ENCODE measurements at regions not wholly inside any gene's neighbourhood (a gene's known extent, or its start where the extent isn't known, plus 50 kb on each side); places are given as distances from the start of the nearest gene placed in this dataset.
"Not testable (repeated sequence)": the region's sequence is repeated elsewhere in the genome, so short reads cannot be mapped to it uniquely, and the experiment has no call there.

- ATAC-seq (no peak), DNase-seq (no peak)
- intact Hi-C loops (cut with DNase I) = no loop called here
Observed at GRCh38 chr13:76289558-76289957, 596.6 kb downstream of the KCTD12 start.

GRCh38 chr13:76286178-76286577, 600.0 kb downstream of the KCTD12 start:
- H3K9me3 ChIP-seq = peaks cover 0 to 15% (median 0%) of the 10 kb centered on the region in 11 donors
- intact Hi-C loops (cut with DNase I) = no loop called here
- DNase-seq = no peak
- 51 to 71% methylated on average over 4 of the region's 4 CpGs for WGBS, 2 donors
- H3K4me1 ChIP-seq = peaks cover 0 to 15% (median 0%) of the 10 kb centered on the region in 9 donors
- peak overlapping the region in 1 of 10 donors; percentile 25 for H3K27ac ChIP-seq
- TF ChIP-seq, protein P1, sequence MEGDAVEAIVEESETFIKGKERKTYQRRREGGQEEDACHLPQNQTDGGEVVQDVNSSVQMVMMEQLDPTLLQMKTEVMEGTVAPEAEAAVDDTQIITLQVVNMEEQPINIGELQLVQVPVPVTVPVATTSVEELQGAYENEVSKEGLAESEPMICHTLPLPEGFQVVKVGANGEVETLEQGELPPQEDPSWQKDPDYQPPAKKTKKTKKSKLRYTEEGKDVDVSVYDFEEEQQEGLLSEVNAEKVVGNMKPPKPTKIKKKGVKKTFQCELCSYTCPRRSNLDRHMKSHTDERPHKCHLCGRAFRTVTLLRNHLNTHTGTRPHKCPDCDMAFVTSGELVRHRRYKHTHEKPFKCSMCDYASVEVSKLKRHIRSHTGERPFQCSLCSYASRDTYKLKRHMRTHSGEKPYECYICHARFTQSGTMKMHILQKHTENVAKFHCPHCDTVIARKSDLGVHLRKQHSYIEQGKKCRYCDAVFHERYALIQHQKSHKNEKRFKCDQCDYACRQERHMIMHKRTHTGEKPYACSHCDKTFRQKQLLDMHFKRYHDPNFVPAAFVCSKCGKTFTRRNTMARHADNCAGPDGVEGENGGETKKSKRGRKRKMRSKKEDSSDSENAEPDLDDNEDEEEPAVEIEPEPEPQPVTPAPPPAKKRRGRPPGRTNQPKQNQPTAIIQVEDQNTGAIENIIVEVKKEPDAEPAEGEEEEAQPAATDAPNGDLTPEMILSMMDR (IDR thresholded peaks at IDR 0.05) = no peak
- peak in 3 of 8 donors; percentile 17 to 65 (median 57) for ATAC-seq
- no peaks in the 10 kb centered on the region for H3K36me3 ChIP-seq
- no peaks in the 10 kb centered on the region for H3K27me3 ChIP-seq
- H3K4me3 ChIP-seq = no peak overlapping the region

More at GRCh38 chr13:76289558-76289957, 596.6 kb downstream of the KCTD12 start:
- no peaks in the 10 kb centered on the region for H3K27me3 ChIP-seq
- no peak overlapping the region for H3K4me3 ChIP-seq
- TF ChIP-seq, protein P1 (IDR thresholded peaks at IDR 0.05) = no peak
- H3K4me1 ChIP-seq = peaks cover 0 to 21% (median 5%) of the 10 kb centered on the region in 9 donors
- H3K27ac ChIP-seq = no peak overlapping the region
- H3K9me3 ChIP-seq = peaks cover 0 to 14% (median 0%) of the 10 kb centered on the region in 11 donors
- H3K36me3 ChIP-seq = no peaks in the 10 kb centered on the region

GRCh38 chr13:76285463-76285862, 600.7 kb downstream of the KCTD12 start:
- peak overlapping the region in 1 of 10 donors; percentile 25 for H3K27ac ChIP-seq
- TF ChIP-seq, protein P1 (IDR thresholded peaks at IDR 0.05) = no peak

GRCh38 chr13:76279766-76280165, 606.4 kb downstream of the KCTD12 start:
- H3K9me3 ChIP-seq; ATAC-seq; DNase-seq; H3K27ac ChIP-seq; H3K4me1 ChIP-seq; H3K4me3 ChIP-seq; H3K27me3 ChIP-seq; intact Hi-C loops (cut with DNase I); H3K36me3 ChIP-seq: not testable (repeated sequence)
- WGBS, 2 donors = 54 to 86% methylated on average over 1 of the region's 1 CpG

More at GRCh38 chr13:76285463-76285862, 600.7 kb downstream of the KCTD12 start:
- H3K4me1 ChIP-seq = peaks cover 0 to 15% (median 0%) of the 10 kb centered on the region in 9 donors
- DNase-seq = no peak
- H3K9me3 ChIP-seq = peaks cover 0 to 15% (median 0%) of the 10 kb centered on the region in 11 donors
- H3K4me3 ChIP-seq = no peak overlapping the region
- no peak for ATAC-seq
- no peaks in the 10 kb centered on the region for H3K27me3 ChIP-seq
- 90 to 94% methylated on average over 6 of the region's 6 CpGs for WGBS, 2 donors
- intact Hi-C loops (cut with DNase I) = no loop called here
- H3K36me3 ChIP-seq = no peaks in the 10 kb centered on the region

GRCh38 chr13:76271728-76272232, 614.4 kb downstream of the KCTD12 start:
- Histone ChIP-seq H3K36me3 (no peaks in the 10 kb centered on the region), H3K27me3 (no peaks in the 10 kb centered on the region), H3K9me3 (peaks cover 0 to 29% (median 0%) of the 10 kb centered on the region in 11 donors), H3K4me3 (no peak overlapping the region), H3K4me1 (no peaks in the 10 kb centered on the region), H3K27ac (no peak overlapping the region)
- ATAC-seq = no peak
- TF ChIP-seq, protein P1 (IDR thresholded peaks at IDR 0.05) = no peak
- no peak for DNase-seq
- intact Hi-C loops (cut with DNase I) = no loop called here
- 88 to 92% methylated on average over 2 of the region's 2 CpGs for WGBS, 2 donors

DNA sequence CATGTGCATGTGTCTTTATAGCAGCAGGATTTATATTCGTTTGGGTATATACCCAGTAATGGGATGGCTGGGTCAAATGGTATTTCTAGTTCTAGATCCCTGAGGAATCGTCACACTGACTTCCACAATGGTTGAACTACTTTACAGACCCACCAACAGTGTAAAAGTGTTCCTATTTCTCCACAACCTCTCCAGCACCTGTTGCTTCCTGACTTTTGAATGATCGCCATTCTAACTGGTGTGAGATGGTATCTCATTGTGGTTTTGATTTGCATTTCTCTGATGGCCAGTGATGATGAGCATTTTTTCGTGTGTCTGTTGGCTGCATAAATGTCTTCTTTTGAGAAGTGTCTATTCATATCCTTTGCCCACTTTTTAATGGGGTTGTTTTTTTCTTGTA, 617.9 kb downstream of the KCTD12 start:
- H3K27ac ChIP-seq, H3K36me3 ChIP-seq: not testable (repeated sequence)

More for the DNA sequence above, 617.9 kb downstream of the KCTD12 start:
- H3K4me1 ChIP-seq; intact Hi-C loops (cut with DNase I); ATAC-seq; H3K27me3 ChIP-seq; H3K4me3 ChIP-seq; DNase-seq: not testable (repeated sequence)
- 87 to 91% methylated on average over 4 of the region's 4 CpGs for WGBS, 2 donors
- peaks cover 0 to 22% (median 0%) of the 10 kb centered on the region in 11 donors for H3K9me3 ChIP-seq
